ENCODE measurements at regions not wholly inside any gene's neighbourhood (a gene's known extent, or its start where the extent isn't known, plus 50 kb on each side); places are given as distances from the start of the nearest gene placed in this dataset.

- DNase-seq, result no peak
- Mint-ChIP-seq H3K4me1 (no peaks in the 10 kb centered on the region), H3K9me3 (no peaks in the 10 kb centered on the region), H3K27me3 (ENCODE audit: low read depth in 2 of 2) (peaks cover 0 to 13% of the 10 kb centered on the region in 2 donors), H3K4me3 (no peak overlapping the region), H3K27ac (no peak overlapping the region), H3K36me3 (no peaks in the 10 kb centered on the region)
- TF ChIP-seq, protein P1, sequence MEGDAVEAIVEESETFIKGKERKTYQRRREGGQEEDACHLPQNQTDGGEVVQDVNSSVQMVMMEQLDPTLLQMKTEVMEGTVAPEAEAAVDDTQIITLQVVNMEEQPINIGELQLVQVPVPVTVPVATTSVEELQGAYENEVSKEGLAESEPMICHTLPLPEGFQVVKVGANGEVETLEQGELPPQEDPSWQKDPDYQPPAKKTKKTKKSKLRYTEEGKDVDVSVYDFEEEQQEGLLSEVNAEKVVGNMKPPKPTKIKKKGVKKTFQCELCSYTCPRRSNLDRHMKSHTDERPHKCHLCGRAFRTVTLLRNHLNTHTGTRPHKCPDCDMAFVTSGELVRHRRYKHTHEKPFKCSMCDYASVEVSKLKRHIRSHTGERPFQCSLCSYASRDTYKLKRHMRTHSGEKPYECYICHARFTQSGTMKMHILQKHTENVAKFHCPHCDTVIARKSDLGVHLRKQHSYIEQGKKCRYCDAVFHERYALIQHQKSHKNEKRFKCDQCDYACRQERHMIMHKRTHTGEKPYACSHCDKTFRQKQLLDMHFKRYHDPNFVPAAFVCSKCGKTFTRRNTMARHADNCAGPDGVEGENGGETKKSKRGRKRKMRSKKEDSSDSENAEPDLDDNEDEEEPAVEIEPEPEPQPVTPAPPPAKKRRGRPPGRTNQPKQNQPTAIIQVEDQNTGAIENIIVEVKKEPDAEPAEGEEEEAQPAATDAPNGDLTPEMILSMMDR (IDR thresholded peaks at IDR 0.05), result no peak
- intact Hi-C loops (cut with micrococcal nuclease), result no loop called here
- Histone ChIP-seq H3K36me3 (ENCODE audit: control insufficient read depth, insufficient read depth, low read length) (no peaks in the 10 kb centered on the region), H3K9me3 (ENCODE audit: control insufficient read depth, insufficient read depth, low read length) (no peaks in the 10 kb centered on the region), H3K4me3 (ENCODE audit: low read length) (no peak overlapping the region), H3K27ac (ENCODE audit: low read length) (no peak overlapping the region), H3K4me1 (ENCODE audit: control insufficient read depth, insufficient read depth, low read length) (no peaks in the 10 kb centered on the region), H3K27me3 (ENCODE audit: control insufficient read depth, insufficient read depth, low read length) (no peaks in the 10 kb centered on the region)
- ATAC-seq, result no peak
- 65% methylated on average over 4 of the region's 4 CpGs for WGBS (ENCODE audit: insufficient coverage)
These were observed 405.6 kb upstream of the ZNF608 start for GRCh38 chr5:125152044-125152443.

DNA sequence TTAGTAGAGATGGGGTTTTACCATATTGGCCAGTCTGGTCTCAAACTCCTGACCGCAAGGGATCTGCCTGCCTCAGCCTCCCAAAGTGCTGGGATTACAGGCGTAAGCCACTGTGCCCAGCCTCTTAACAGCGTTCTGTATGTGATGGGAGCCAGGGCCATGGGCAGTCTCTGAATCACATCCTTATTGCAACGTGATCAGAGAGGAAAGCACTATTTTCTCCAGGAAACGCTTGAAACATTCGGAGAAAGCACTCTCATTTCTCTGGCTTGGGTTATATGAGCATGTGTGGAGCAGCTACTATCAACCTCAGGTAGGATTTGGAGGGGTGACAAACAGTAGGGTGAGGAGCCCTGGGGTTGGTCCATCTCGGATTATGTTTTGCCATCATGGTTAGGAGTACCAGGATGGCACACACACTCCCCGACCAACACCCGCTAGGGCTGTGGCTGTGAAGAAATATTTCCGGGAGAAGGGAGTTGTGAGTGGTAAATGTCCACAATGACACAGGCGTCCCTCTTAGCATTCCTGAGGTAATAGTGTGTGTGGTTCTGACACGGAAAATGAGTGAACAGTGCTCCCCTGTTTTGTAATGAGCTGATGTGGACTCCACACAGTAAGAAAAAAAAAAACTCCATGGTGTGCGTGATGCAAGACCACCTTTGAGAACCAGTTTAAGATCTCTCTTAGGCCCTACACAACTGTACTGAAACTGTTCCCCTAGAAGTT lies 406.2 kb upstream of the ZNF608 start:
- Mint-ChIP-seq H3K27me3 (ENCODE audit: low read depth in 2 of 2) (peaks cover 0 to 13% of the 10 kb centered on the region in 2 donors), H3K4me3 (no peak overlapping the region), H3K27ac (no peak overlapping the region), H3K9me3 (no peaks in the 10 kb centered on the region), H3K36me3 (no peaks in the 10 kb centered on the region), H3K4me1 (no peaks in the 10 kb centered on the region)
- intact Hi-C loops (cut with micrococcal nuclease), result no loop called here
- WGBS (ENCODE audit: insufficient coverage), result 94% methylated on average over 13 of the region's 13 CpGs
- ATAC-seq, result no peak
- H3K9me3 ChIP-seq (ENCODE audit: control insufficient read depth, insufficient read depth, low read length), result no peaks in the 10 kb centered on the region
- H3K4me3 ChIP-seq (ENCODE audit: low read length), result no peak overlapping the region
- H3K4me1 ChIP-seq (ENCODE audit: control insufficient read depth, insufficient read depth, low read length), result no peaks in the 10 kb centered on the region
- no peak overlapping the region for H3K27ac ChIP-seq (ENCODE audit: low read length)
- H3K27me3 ChIP-seq (ENCODE audit: control insufficient read depth, insufficient read depth, low read length), result no peaks in the 10 kb centered on the region
- no peaks in the 10 kb centered on the region for H3K36me3 ChIP-seq (ENCODE audit: control insufficient read depth, insufficient read depth, low read length)
- DNase-seq, result no peak
- TF ChIP-seq, protein P1 (IDR thresholded peaks at IDR 0.05), result no peak

DNA sequence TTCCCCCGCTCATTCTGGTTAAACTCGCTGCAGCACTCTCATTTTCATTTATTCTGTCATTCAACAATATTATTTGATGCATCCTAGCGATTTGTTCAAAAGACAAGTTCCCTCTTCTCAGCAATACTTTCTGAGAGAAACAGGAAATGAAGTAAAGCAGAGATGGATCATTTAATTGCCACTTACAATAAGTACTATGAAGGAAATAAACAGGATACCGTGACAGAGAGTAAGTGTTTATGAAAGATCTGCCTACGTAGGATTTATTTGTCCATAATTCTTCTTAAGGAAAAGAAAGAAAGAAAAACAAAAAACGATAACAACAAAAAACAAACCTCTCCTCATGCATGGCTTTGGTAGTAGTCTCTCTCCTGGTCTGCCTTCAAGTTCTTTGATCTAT lies 406.8 kb upstream of the ZNF608 start:
- Mint-ChIP-seq H3K36me3 (no peaks in the 10 kb centered on the region), H3K4me1 (no peaks in the 10 kb centered on the region), H3K4me3 (no peak overlapping the region), H3K27me3 (ENCODE audit: low read depth in 2 of 2) (peaks cover 0 to 13% of the 10 kb centered on the region in 2 donors), H3K27ac (no peak overlapping the region), H3K9me3 (no peaks in the 10 kb centered on the region)
- Histone ChIP-seq H3K36me3 (ENCODE audit: control insufficient read depth, insufficient read depth, low read length) (no peaks in the 10 kb centered on the region), H3K4me1 (ENCODE audit: control insufficient read depth, insufficient read depth, low read length) (no peaks in the 10 kb centered on the region), H3K9me3 (ENCODE audit: control insufficient read depth, insufficient read depth, low read length) (no peaks in the 10 kb centered on the region), H3K27ac (ENCODE audit: low read length) (no peak overlapping the region), H3K27me3 (ENCODE audit: control insufficient read depth, insufficient read depth, low read length) (no peaks in the 10 kb centered on the region), H3K4me3 (ENCODE audit: low read length) (no peak overlapping the region)
- intact Hi-C loops (cut with micrococcal nuclease), result no loop called here
- DNase-seq (no peak), ATAC-seq (no peak)
- TF ChIP-seq, protein P1 (IDR thresholded peaks at IDR 0.05), result no peak
- WGBS (ENCODE audit: insufficient coverage), result 32% methylated on average over 4 of the region's 6 CpGs

Data from natural killer cell (primary cell).